ENCODE measurements at regions not wholly inside any gene's neighbourhood (a gene's known extent, or its start where the extent isn't known, plus 50 kb on each side); places are given as distances from the start of the nearest gene placed in this dataset.

GRCh38 chr14:51539571-51540037 lies 112.1 kb upstream of the FRMD6 start (continued):
- TF ChIP-seq ZNF462 (CRISPR knock-in tag; IDR thresholded peaks at IDR 0.05), result no peak
- TF ChIP-seq CTCF (conservative IDR thresholded peaks at IDR 0.05; ENCODE audit: low read depth in 2 of 2), result no peak

- Mint-ChIP-seq H3K4me1 (peaks cover 10% of the 10 kb centered on the region; the same call in 2 of the 3 replicates), H3K4me3 (no peak overlapping the region), H3K9me3 (peaks cover 3% of the 10 kb centered on the region; the same call in 1 of the 3 replicates), H3K27me3 (ENCODE audit: insufficient read depth, low read depth, poor library complexity) (no peaks in the 10 kb centered on the region), H3K36me3 (ENCODE audit: low read depth) (no peaks in the 10 kb centered on the region), H3K27ac (no peak overlapping the region; the same call in 1 of the 2 replicates)
- ATAC-seq, result no peak
- no peak overlapping the region for H3K4me2 ChIP-seq
- no peak overlapping the region for H2AFZ ChIP-seq
- no peaks in the 10 kb centered on the region for H3F3A ChIP-seq (replicated peaks; ENCODE audit: low read depth)
- H3K79me2 ChIP-seq (replicated peaks; ENCODE audit: insufficient read depth), result no peaks in the 10 kb centered on the region
- H3K27me3 ChIP-seq (ENCODE audit: insufficient read depth), result no peaks in the 10 kb centered on the region
- 0 out of 2 replicates have a peak, but pooled peaks cover 7% of the 10 kb centered on the region for H3K9me2 ChIP-seq (ENCODE audit: insufficient read depth)
- H3K27ac ChIP-seq (ENCODE audit: low read depth), result no peak overlapping the region
- no peaks in the 10 kb centered on the region for H3K36me3 ChIP-seq (ENCODE audit: insufficient read depth)
- H4K20me1 ChIP-seq (replicated peaks; ENCODE audit: insufficient read depth), result no peaks in the 10 kb centered on the region
- no peaks in the 10 kb centered on the region for H3K4me1 ChIP-seq (ENCODE audit: insufficient read depth)
- no peak for DNase-seq (ENCODE audit: low spot score)
- H3K4me3 ChIP-seq, result no peak overlapping the region
- TF ChIP-seq ZNF331 (CRISPR knock-in tag; IDR thresholded peaks at IDR 0.05; ENCODE audit: low read depth) (no peak), REST (IDR thresholded peaks at IDR 0.05; ENCODE audit: unreplicated experiment) (no peak)
Measured at GRCh38 chr14:51540364-51540763, 111.3 kb upstream of the FRMD6 start.
